ENCODE measurements at regions not wholly inside any gene's neighbourhood (a gene's known extent, or its start where the extent isn't known, plus 50 kb on each side); places are given as distances from the start of the nearest gene placed in this dataset.

GRCh38 chr5:161096581-161096980, 244.6 kb upstream of the ATP10B start:
- Histone ChIP-seq H2AFZ (ENCODE audit: control insufficient read depth, low read length) (no peak overlapping the region), H3K4me2 (ENCODE audit: control insufficient read depth, extremely low read depth, insufficient read depth, low read depth, low read length) (no peak overlapping the region), H3K36me3 (ENCODE audit: control insufficient read depth in 2 of 2, extremely low read depth in 1 of 2, insufficient read depth in 2 of 2, low read length in 2 of 2) (no peaks in the 10 kb centered on the region), H3K9ac (ENCODE audit: control insufficient read depth, extremely low read depth, insufficient read depth, low read length) (no peak overlapping the region), H3K4me1 (ENCODE audit: control insufficient read depth, extremely low read depth, insufficient read depth, low read length) (no peaks in the 10 kb centered on the region), H3K27me3 (ENCODE audit: control insufficient read depth, extremely low read depth, insufficient read depth, low read length) (no peaks in the 10 kb centered on the region), H3K27ac (ENCODE audit: control insufficient read depth, insufficient read depth, low read length) (no peak overlapping the region), H3K9me3 (ENCODE audit: control insufficient read depth, low read depth, low read length) (no peaks in the 10 kb centered on the region), H3K9me1 (ENCODE audit: control insufficient read depth, extremely low read depth, insufficient read depth, low read length) (no peaks in the 10 kb centered on the region), H4K20me1 (ENCODE audit: control insufficient read depth, extremely low read depth, insufficient read depth, low read length) (no peaks in the 10 kb centered on the region), H3K4me3 (ENCODE audit: control insufficient read depth in 2 of 3, extremely low read depth in 1 of 3, insufficient read depth in 2 of 3, low read depth in 1 of 3, low read length in 3 of 3) (no peak overlapping the region), H3K79me2 (ENCODE audit: control insufficient read depth, insufficient read depth, low read length) (no peaks in the 10 kb centered on the region)
- no peak for FAIRE-seq
- TF ChIP-seq EZH2 (IDR thresholded peaks at IDR 0.05; ENCODE audit: low read length) (no peak), CTCF (optimal IDR thresholded peaks at IDR 0.05 in 1 of 3, IDR thresholded peaks at IDR 0.05 in 1 of 3, conservative IDR thresholded peaks at IDR 0.05 in 1 of 3; ENCODE audit: extremely low read depth in 1 of 3, insufficient read depth in 2 of 3, low read length in 3 of 3) (no peak)
- dilution Hi-C loops (cut with MboI; ENCODE audit: extremely low pct_ligation_motif_present, low sequenced_read_pairs) = no loop called here
- DNase-seq (ENCODE audit: low read depth, low spot score) = no peak

- no peaks in the 10 kb centered on the region for H3K79me2 ChIP-seq (ENCODE audit: control insufficient read depth, insufficient read depth, low read length)
- no peaks in the 10 kb centered on the region for H3K9me3 ChIP-seq (ENCODE audit: control insufficient read depth, low read depth, low read length)
- no peak overlapping the region for H2AFZ ChIP-seq (ENCODE audit: control insufficient read depth, low read length)
- no peak overlapping the region for H3K9ac ChIP-seq (ENCODE audit: control insufficient read depth, extremely low read depth, insufficient read depth, low read length)
- H4K20me1 ChIP-seq (ENCODE audit: control insufficient read depth, extremely low read depth, insufficient read depth, low read length) = no peaks in the 10 kb centered on the region
- no peak for TF ChIP-seq CTCF (optimal IDR thresholded peaks at IDR 0.05 in 1 of 3, IDR thresholded peaks at IDR 0.05 in 1 of 3, conservative IDR thresholded peaks at IDR 0.05 in 1 of 3; ENCODE audit: extremely low read depth in 1 of 3, insufficient read depth in 2 of 3, low read length in 3 of 3)
- no peak for TF ChIP-seq EZH2 (IDR thresholded peaks at IDR 0.05; ENCODE audit: low read length)
- H3K9me1 ChIP-seq (ENCODE audit: control insufficient read depth, extremely low read depth, insufficient read depth, low read length) = no peaks in the 10 kb centered on the region
- DNase-seq (ENCODE audit: low read depth, low spot score) = no peak
- no peak overlapping the region for H3K27ac ChIP-seq (ENCODE audit: control insufficient read depth, insufficient read depth, low read length)
- dilution Hi-C loops (cut with MboI; ENCODE audit: extremely low pct_ligation_motif_present, low sequenced_read_pairs) = no loop called here
- FAIRE-seq = no peak
- H3K4me2 ChIP-seq (ENCODE audit: control insufficient read depth, extremely low read depth, insufficient read depth, low read depth, low read length) = no peak overlapping the region
- no peak overlapping the region for H3K4me3 ChIP-seq (ENCODE audit: control insufficient read depth in 2 of 3, extremely low read depth in 1 of 3, insufficient read depth in 2 of 3, low read depth in 1 of 3, low read length in 3 of 3)
- no peaks in the 10 kb centered on the region for H3K27me3 ChIP-seq (ENCODE audit: control insufficient read depth, extremely low read depth, insufficient read depth, low read length)
- H3K36me3 ChIP-seq (ENCODE audit: control insufficient read depth in 2 of 2, extremely low read depth in 1 of 2, insufficient read depth in 2 of 2, low read length in 2 of 2) = no peaks in the 10 kb centered on the region
- no peaks in the 10 kb centered on the region for H3K4me1 ChIP-seq (ENCODE audit: control insufficient read depth, extremely low read depth, insufficient read depth, low read length)
Observed at GRCh38 chr5:161095953-161096352, 243.9 kb upstream of the ATP10B start.

All from keratinocyte (primary cell).